Astrocyte of the cerebellum (primary cell): ENCODE measurements at regions not wholly inside any gene's neighbourhood (a gene's known extent, or its start where the extent isn't known, plus 50 kb on each side); places are given as distances from the start of the nearest gene placed in this dataset.

Experiments used
- DNase-seq: peaks from one replicate; pipeline ENCODE4 v3.0.0-alpha.2; 2011; ENCODE audit warnings: low read depth
- H3K4me3 ChIP-seq: 2 replicates; pipeline ENCODE4 v1.5.1; 2011; ENCODE audit warnings: mild to moderate bottlenecking, low read depth, low read length, moderate library complexity
- in situ Hi-C: cut with HindIII; loops from 2 replicates; pipeline ENCODE4 v1.10.0; 2017; ENCODE audit warnings: low sequenced_read_pairs
- TF ChIP-seq, protein P1 (sequence below): IDR thresholded peaks from 2 replicates; pipeline ENCODE4 v1.5.1; 2012; ENCODE audit warnings: low read length, low read depth, moderate library complexity, mild to moderate bottlenecking; ENCODE audit errors: missing control alignments

- DNase-seq, result no peak
- TF ChIP-seq, protein P1, sequence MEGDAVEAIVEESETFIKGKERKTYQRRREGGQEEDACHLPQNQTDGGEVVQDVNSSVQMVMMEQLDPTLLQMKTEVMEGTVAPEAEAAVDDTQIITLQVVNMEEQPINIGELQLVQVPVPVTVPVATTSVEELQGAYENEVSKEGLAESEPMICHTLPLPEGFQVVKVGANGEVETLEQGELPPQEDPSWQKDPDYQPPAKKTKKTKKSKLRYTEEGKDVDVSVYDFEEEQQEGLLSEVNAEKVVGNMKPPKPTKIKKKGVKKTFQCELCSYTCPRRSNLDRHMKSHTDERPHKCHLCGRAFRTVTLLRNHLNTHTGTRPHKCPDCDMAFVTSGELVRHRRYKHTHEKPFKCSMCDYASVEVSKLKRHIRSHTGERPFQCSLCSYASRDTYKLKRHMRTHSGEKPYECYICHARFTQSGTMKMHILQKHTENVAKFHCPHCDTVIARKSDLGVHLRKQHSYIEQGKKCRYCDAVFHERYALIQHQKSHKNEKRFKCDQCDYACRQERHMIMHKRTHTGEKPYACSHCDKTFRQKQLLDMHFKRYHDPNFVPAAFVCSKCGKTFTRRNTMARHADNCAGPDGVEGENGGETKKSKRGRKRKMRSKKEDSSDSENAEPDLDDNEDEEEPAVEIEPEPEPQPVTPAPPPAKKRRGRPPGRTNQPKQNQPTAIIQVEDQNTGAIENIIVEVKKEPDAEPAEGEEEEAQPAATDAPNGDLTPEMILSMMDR, result no peak
- in situ Hi-C loops, result no loop called here
- H3K4me3 ChIP-seq, result no peak overlapping the region
Observed at GRCh38 chr15:60235951-60236710, 161.7 kb downstream of the ANXA2 start.

GRCh38 chr15:60237446-60237845, 160.3 kb downstream of the ANXA2 start:
- in situ Hi-C loops, result no loop called here
- TF ChIP-seq, protein P1, result no peak
- DNase-seq, result no peak
- H3K4me3 ChIP-seq, result no peak overlapping the region

- no peak overlapping the region for H3K4me3 ChIP-seq
- DNase-seq, result no peak
- TF ChIP-seq, protein P1, result no peak
- in situ Hi-C loops, result no loop called here
Observed at GRCh38 chr15:60243769-60244168, 154.0 kb downstream of the ANXA2 start.

DNA sequence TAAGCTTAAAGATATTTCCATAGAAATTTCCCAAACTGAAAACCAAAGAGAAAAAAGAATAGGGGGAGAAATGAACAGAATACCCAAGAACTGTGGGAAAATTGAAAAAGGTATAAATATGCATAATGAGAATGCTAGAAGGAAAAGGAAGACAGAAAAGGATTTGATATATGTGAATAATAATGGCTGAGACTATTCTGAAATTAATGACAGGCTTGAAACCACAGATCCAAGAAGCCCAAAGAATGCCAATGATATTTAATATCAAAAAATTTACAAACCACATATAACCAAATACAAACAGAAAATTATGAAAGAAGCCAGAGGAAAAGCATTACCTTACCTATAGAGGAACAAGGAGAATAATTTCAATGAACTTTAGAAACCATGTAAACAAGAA, 153.0 kb downstream of the ANXA2 start:
- in situ Hi-C loops, result no loop called here
- no peak overlapping the region for H3K4me3 ChIP-seq
- DNase-seq, result no peak
- TF ChIP-seq, protein P1, result no peak

DNA sequence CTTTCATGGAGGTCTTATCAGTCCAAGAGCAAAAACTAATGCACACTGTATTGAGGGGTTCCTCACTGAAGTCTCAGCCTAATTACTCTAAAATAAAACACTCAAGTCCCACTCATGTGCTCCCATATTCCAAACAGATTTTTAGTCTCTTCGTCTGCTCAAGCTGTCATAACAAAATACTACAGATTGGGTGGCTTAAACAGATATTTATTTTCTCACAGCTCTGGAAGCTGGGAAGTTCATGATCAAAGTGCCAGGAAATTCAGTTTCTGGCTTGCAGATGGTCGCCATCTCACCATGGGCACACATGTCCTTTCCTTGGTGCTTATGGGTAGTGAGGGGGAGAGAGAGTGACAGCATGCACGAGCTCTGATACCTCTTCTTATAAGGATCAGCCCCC, 147.5 kb downstream of the ANXA2 start:
- no peak for DNase-seq

DNA sequence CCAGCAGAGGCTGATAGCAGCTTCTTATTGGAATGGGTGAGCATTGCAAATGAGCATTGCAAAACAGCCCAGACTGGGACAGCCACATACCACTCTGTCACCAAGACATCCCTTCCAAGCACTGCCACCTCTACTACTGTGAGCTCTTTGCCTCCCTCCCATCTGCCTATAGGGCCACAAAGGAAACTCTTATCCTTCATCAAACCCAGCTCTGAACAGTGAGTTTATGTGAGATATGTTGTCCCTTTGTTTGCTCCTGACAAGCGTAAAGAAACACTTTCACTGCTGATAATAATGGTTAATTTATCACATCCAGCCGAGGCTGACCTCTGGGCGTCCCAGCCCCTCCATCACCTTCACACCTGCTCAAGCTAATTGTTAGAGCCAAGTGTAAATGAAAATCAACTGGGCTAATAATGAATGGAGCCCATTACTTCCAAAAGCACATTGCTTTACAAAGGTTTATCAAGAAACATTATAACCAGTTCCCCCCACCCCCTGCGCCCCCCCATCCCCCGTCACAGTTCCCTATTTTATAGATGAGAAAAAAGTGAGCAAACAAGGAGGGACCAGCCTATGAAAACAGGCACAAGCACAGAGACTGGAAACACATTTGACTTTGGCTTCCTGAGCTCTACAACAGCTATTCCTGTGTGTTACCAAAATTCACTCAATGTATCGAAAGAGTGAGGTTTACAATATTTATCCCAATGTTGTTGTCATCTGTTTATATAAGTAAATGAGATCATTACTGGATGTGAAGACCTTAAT, 146.3 kb downstream of the ANXA2 start:
- no peak for DNase-seq
- TF ChIP-seq, protein P1, result no peak
- H3K4me3 ChIP-seq, result no peak overlapping the region
- in situ Hi-C loops, result no loop called here

More for the DNA sequence above, 147.5 kb downstream of the ANXA2 start:
- TF ChIP-seq, protein P1, result no peak
- H3K4me3 ChIP-seq, result no peak overlapping the region
- in situ Hi-C loops, result no loop called here
